Adrenal gland (tissue), 5 donors: ENCODE measurements at regions not wholly inside any gene's neighbourhood (a gene's known extent, or its start where the extent isn't known, plus 50 kb on each side); places are given as distances from the start of the nearest gene placed in this dataset.

Source experiments
- POLR2A ChIP-seq, 2 donors: fragments of 450-650 bp; IDR thresholded peaks; one replicate each; pipeline ENCODE4 v1.6.1; 2017; ENCODE audit warnings: antibody characterized with exemption in 2 of 2, mild to moderate bottlenecking in 2 of 2, moderate library complexity in 1 of 2
- TF ChIP-seq, protein P1 (sequence below), 6 experiments: fragments of 450-650 bp in 4 of 6; fragments of 200-600 bp in 2 of 6; sonication (generic) in 1 of 6; IDR thresholded peaks; 1 replicate in 5 of 6; 2 replicates in 1 of 6; pipeline versions ENCODE4 v1.5.1 to v1.8.0; 2016 to 2021; ENCODE audit warnings: antibody characterized with exemption in 6 of 6, mild to moderate bottlenecking in 2 of 6, moderate library complexity in 1 of 6
- donor health status: DM: no; HTN: no; CAD: no.

DNA sequence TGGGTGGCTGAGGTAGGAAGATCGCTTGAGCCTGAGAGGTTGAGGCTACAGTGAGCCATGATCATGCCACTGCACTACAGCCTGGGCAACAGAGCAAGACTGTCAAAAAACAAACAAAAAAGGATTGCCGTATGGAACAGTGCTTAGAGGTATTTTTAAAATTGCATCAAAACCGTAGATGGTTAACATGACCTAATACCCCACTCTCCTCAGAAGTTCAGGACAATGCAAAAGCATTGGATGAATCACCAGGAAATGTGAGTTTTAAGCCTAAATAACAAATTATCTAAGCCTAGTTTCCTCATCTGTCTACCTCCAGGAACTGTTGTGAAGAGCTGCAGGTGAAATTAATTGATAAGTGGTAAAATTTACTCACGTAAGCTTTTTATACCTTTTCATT lies 123.8 kb upstream of the ID4 start:
- TF ChIP-seq, protein P1, sequence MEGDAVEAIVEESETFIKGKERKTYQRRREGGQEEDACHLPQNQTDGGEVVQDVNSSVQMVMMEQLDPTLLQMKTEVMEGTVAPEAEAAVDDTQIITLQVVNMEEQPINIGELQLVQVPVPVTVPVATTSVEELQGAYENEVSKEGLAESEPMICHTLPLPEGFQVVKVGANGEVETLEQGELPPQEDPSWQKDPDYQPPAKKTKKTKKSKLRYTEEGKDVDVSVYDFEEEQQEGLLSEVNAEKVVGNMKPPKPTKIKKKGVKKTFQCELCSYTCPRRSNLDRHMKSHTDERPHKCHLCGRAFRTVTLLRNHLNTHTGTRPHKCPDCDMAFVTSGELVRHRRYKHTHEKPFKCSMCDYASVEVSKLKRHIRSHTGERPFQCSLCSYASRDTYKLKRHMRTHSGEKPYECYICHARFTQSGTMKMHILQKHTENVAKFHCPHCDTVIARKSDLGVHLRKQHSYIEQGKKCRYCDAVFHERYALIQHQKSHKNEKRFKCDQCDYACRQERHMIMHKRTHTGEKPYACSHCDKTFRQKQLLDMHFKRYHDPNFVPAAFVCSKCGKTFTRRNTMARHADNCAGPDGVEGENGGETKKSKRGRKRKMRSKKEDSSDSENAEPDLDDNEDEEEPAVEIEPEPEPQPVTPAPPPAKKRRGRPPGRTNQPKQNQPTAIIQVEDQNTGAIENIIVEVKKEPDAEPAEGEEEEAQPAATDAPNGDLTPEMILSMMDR (IDR thresholded peaks at IDR 0.05), result no peak
- no peak for TF ChIP-seq POLR2A (IDR thresholded peaks at IDR 0.05)
